ENCODE measurements at regions not wholly inside any gene's neighbourhood (a gene's known extent, or its start where the extent isn't known, plus 50 kb on each side); places are given as distances from the start of the nearest gene placed in this dataset.

GRCh38 chr1:195768377-195768776, 839.9 kb downstream of the KCNT2 start:
- DNase-seq (ENCODE audit: low read depth): no peak
- H3K4me3 ChIP-seq (ENCODE audit: low read length): no peak overlapping the region
- TF ChIP-seq CTCF (conservative IDR thresholded peaks at IDR 0.05; ENCODE audit: low read length): no peak

GRCh38 chr1:195766709-195767108, 841.5 kb downstream of the KCNT2 start:
- TF ChIP-seq CTCF (conservative IDR thresholded peaks at IDR 0.05; ENCODE audit: low read length): no peak
- peak; percentile 22 for DNase-seq (ENCODE audit: low read depth)
- no peak overlapping the region for H3K4me3 ChIP-seq (ENCODE audit: low read length)

- no peak for TF ChIP-seq CTCF (conservative IDR thresholded peaks at IDR 0.05; ENCODE audit: low read length)
- DNase-seq (ENCODE audit: low read depth): no peak
- no peak overlapping the region for H3K4me3 ChIP-seq (ENCODE audit: low read length)
Measured at GRCh38 chr1:195765099-195765498, 843.1 kb downstream of the KCNT2 start.

- no peak for TF ChIP-seq CTCF (conservative IDR thresholded peaks at IDR 0.05; ENCODE audit: low read length)
- H3K4me3 ChIP-seq (ENCODE audit: low read length): no peak overlapping the region
- DNase-seq (ENCODE audit: low read depth): no peak
Measured at GRCh38 chr1:195763907-195764374, 844.3 kb downstream of the KCNT2 start.

GRCh38 chr1:195763146-195763906, 844.9 kb downstream of the KCNT2 start:
- H3K4me3 ChIP-seq (ENCODE audit: low read length): no peak overlapping the region
- no peak for DNase-seq (ENCODE audit: low read depth)
- TF ChIP-seq CTCF (conservative IDR thresholded peaks at IDR 0.05; ENCODE audit: low read length): no peak

GRCh38 chr1:195761104-195761503, 847.1 kb downstream of the KCNT2 start:
- TF ChIP-seq CTCF (conservative IDR thresholded peaks at IDR 0.05; ENCODE audit: low read length): no peak
- DNase-seq (ENCODE audit: low read depth): no peak
- H3K4me3 ChIP-seq (ENCODE audit: low read length): no peak overlapping the region

GRCh38 chr1:195756109-195756508, 852.1 kb downstream of the KCNT2 start:
- no peak for DNase-seq (ENCODE audit: low read depth)
- no peak overlapping the region for H3K4me3 ChIP-seq (ENCODE audit: low read length)
- no peak for TF ChIP-seq CTCF (conservative IDR thresholded peaks at IDR 0.05; ENCODE audit: low read length)
